ENCODE measurements at regions not wholly inside any gene's neighbourhood (a gene's known extent, or its start where the extent isn't known, plus 50 kb on each side); places are given as distances from the start of the nearest gene placed in this dataset.

DNA sequence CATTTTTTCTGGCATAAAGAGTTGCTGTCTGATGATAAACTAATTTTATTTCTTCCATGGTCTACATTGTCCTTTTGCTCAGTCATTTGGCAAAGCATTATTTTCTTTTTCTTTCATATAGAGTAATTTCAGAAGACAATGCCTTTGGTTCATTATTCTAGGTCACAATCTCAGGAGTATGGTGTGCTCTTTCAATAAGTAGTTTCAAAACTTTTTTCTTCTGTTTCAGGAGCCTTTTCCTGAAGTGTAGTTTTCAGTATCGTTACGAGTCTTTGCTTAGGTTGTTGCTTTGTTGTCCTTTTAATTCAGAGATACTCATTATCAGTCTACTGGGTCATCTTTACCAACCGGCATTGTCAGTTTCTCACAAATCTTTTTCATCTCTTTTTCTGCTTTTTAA, 100.4 kb upstream of the GPC1 start:
- Histone ChIP-seq H3K79me2 (ENCODE audit: insufficient read depth) (no peaks in the 10 kb centered on the region), H3K9me2 (no peaks in the 10 kb centered on the region), H3F3A (replicated peaks; ENCODE audit: insufficient read depth) (no peaks in the 10 kb centered on the region), H3K9ac (no peak overlapping the region), H3K4me2 (no peak overlapping the region), H2AFZ (ENCODE audit: low read depth) (no peak overlapping the region), H3K4me3 (ENCODE audit: low read depth in 2 of 2, low read length in 1 of 2) (no peak overlapping the region), H3K27me3 (ENCODE audit: insufficient read depth) (no peaks in the 10 kb centered on the region), H3K4me1 (ENCODE audit: control insufficient read depth in 1 of 2, insufficient read depth in 2 of 2, low read depth in 1 of 2, low read length in 1 of 2) (peaks cover 0 to 2% of the 10 kb centered on the region in 2 experiments; a peak in 1 of 4 replicates), H4K20me1 (ENCODE audit: insufficient read depth) (no peaks in the 10 kb centered on the region), H3K27ac (ENCODE audit: low read depth in 2 of 2, low read length in 1 of 2) (no peak overlapping the region), H3K9me3 (no peaks in the 10 kb centered on the region), H3K36me3 (replicated peaks in 1 of 2; ENCODE audit: control insufficient read depth in 1 of 2, insufficient read depth in 2 of 2, low read length in 1 of 2) (no peaks in the 10 kb centered on the region)
- WGBS (ENCODE audit: low lambda C conversion rate): 43% methylated on average over 3 of the region's 3 CpGs
- ChIA-PET POLR2A (no interaction called here), CTCF (interaction anchor here (1.0 kb wide), 1 partner anchor 9 kb away, joined by 3 read pairs; no protein-coding TSS in a partner anchor)
- TF ChIP-seq, protein P1, sequence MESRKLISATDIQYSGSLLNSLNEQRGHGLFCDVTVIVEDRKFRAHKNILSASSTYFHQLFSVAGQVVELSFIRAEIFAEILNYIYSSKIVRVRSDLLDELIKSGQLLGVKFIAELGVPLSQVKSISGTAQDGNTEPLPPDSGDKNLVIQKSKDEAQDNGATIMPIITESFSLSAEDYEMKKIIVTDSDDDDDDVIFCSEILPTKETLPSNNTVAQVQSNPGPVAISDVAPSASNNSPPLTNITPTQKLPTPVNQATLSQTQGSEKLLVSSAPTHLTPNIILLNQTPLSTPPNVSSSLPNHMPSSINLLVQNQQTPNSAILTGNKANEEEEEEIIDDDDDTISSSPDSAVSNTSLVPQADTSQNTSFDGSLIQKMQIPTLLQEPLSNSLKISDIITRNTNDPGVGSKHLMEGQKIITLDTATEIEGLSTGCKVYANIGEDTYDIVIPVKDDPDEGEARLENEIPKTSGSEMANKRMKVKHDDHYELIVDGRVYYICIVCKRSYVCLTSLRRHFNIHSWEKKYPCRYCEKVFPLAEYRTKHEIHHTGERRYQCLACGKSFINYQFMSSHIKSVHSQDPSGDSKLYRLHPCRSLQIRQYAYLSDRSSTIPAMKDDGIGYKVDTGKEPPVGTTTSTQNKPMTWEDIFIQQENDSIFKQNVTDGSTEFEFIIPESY (IDR thresholded peaks at IDR 0.05; ENCODE audit: borderline replicate concordance, low read depth): no peak
- no peak for DNase-seq

DNA sequence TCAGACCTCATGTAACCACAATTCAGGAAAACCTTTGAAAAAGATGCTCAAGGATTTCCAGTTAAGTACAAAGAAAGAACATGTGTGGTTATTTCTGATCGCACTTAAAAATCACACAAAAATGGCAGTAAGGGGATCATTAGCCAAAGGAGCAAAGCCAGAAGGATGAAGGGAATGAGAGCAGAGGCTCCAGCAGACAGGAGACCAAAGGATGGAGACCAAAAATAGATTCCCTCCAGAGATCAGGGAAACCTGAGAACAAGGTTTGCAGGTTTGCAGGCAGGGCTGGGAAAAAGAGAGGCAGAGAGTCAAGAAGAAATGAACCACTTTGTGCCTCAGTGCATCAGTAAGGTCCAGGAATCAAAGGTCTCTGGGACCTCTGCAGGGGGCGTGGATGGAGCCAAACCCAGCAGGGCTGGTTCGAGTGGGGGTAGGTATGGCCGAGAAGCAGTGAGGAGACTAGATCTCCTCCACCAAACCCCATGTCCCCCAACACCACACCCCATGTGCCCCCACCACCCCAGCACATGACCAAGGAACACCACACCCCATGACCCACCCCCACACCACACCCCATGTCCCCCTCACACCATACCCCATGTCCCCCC, 98.5 kb upstream of the GPC1 start:
- H3K9ac ChIP-seq: no peak overlapping the region
- ChIA-PET POLR2A (no interaction called here), CTCF (no interaction called here)
- H3K4me3 ChIP-seq (ENCODE audit: low read depth in 2 of 2, low read length in 1 of 2): no peak overlapping the region
- no peak overlapping the region for H2AFZ ChIP-seq (ENCODE audit: low read depth)
- TF ChIP-seq CHD2 (IDR thresholded peaks at IDR 0.05; ENCODE audit: low read length, partially characterized antibody): no peak
- TF ChIP-seq FOSL2 (IDR thresholded peaks at IDR 0.05; ENCODE audit: borderline replicate concordance, low read depth): no peak
- TF ChIP-seq, protein P2, sequence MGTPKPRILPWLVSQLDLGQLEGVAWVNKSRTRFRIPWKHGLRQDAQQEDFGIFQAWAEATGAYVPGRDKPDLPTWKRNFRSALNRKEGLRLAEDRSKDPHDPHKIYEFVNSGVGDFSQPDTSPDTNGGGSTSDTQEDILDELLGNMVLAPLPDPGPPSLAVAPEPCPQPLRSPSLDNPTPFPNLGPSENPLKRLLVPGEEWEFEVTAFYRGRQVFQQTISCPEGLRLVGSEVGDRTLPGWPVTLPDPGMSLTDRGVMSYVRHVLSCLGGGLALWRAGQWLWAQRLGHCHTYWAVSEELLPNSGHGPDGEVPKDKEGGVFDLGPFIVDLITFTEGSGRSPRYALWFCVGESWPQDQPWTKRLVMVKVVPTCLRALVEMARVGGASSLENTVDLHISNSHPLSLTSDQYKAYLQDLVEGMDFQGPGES (IDR thresholded peaks at IDR 0.05; ENCODE audit: low read depth, low read length): no peak
- H3K9me2 ChIP-seq: no peaks in the 10 kb centered on the region
- peaks cover 0 to 4% of the 10 kb centered on the region in 2 experiments; a peak in 1 of 4 replicates for H3K4me1 ChIP-seq (ENCODE audit: control insufficient read depth in 1 of 2, insufficient read depth in 2 of 2, low read depth in 1 of 2, low read length in 1 of 2)
- no peaks in the 10 kb centered on the region for H3K9me3 ChIP-seq
- no peak overlapping the region for H3K27ac ChIP-seq (ENCODE audit: low read depth in 2 of 2, low read length in 1 of 2)
- H4K20me1 ChIP-seq (ENCODE audit: insufficient read depth): no peaks in the 10 kb centered on the region
- WGBS (ENCODE audit: low lambda C conversion rate): 44% methylated on average over 4 of the region's 4 CpGs
- no peak overlapping the region for H3K4me2 ChIP-seq
- no peaks in the 10 kb centered on the region for H3K36me3 ChIP-seq (replicated peaks in 1 of 2; ENCODE audit: control insufficient read depth in 1 of 2, insufficient read depth in 2 of 2, low read length in 1 of 2)
- H3K27me3 ChIP-seq (ENCODE audit: insufficient read depth): no peaks in the 10 kb centered on the region
- H3F3A ChIP-seq (replicated peaks; ENCODE audit: insufficient read depth): no peaks in the 10 kb centered on the region
- no peaks in the 10 kb centered on the region for H3K79me2 ChIP-seq (ENCODE audit: insufficient read depth)
- no peak for DNase-seq

DNA sequence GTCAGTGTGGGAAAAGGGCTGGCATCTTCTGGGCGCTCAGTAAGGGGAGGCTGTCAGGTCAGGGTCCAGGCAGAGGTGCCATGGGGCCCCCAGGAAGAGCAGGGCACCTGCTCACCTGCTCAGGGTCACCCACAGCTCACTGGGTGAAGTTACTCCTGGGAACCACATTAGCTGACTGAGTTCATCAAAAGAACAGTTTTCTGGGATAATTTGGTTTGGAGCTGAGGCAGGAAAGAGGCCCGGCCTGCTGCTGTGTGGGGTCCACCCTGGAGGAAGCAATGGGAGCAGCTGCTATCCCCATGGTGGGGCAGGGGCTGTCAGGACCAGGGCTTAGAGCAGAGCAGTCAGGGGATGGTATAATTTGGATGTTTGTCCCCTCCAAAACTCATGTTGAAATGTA, 97.2 kb upstream of the GPC1 start:
- TF ChIP-seq, protein P2 (IDR thresholded peaks at IDR 0.05; ENCODE audit: low read depth, low read length): no peak
- no peak for TF ChIP-seq EP300 (IDR thresholded peaks at IDR 0.05; ENCODE audit: borderline replicate concordance in 1 of 2, low read depth in 1 of 2, low read length in 1 of 2)
- Histone ChIP-seq H3K9me2 (no peaks in the 10 kb centered on the region), H3K79me2 (ENCODE audit: insufficient read depth) (no peaks in the 10 kb centered on the region), H3F3A (replicated peaks; ENCODE audit: insufficient read depth) (no peaks in the 10 kb centered on the region), H3K4me2 (no peak overlapping the region), H3K4me3 (ENCODE audit: low read depth in 2 of 2, low read length in 1 of 2) (no peak overlapping the region), H3K27ac (ENCODE audit: low read depth in 2 of 2, low read length in 1 of 2) (no peak overlapping the region), H4K20me1 (ENCODE audit: insufficient read depth) (no peaks in the 10 kb centered on the region), H3K9me3 (no peaks in the 10 kb centered on the region), H3K36me3 (replicated peaks in 1 of 2; ENCODE audit: control insufficient read depth in 1 of 2, insufficient read depth in 2 of 2, low read length in 1 of 2) (no peaks in the 10 kb centered on the region), H2AFZ (ENCODE audit: low read depth) (no peak overlapping the region), H3K27me3 (ENCODE audit: insufficient read depth) (no peaks in the 10 kb centered on the region), H3K9ac (no peak overlapping the region), H3K4me1 (ENCODE audit: control insufficient read depth in 1 of 2, insufficient read depth in 2 of 2, low read depth in 1 of 2, low read length in 1 of 2) (peaks cover 0 to 4% of the 10 kb centered on the region in 2 experiments; a peak in 1 of 4 replicates)
- ChIA-PET POLR2A (no interaction called here), CTCF (no interaction called here)
- DNase-seq: no peak
- WGBS (ENCODE audit: low lambda C conversion rate): 0% methylated on average over 2 of the region's 2 CpGs

All from SK-N-SH (cell line).